Stimulated activated CD8-positive, alpha-beta memory T cell treated with anti-CD3 and anti-CD28 coated beads, Interleukin-15, amount 100 ng/mL, for 1 hour (primary cell): ENCODE measurements at regions not wholly inside any gene's neighbourhood (a gene's known extent, or its start where the extent isn't known, plus 50 kb on each side); places are given as distances from the start of the nearest gene placed in this dataset.

Source experiments
- DNase-seq: peaks from one replicate; pipeline ENCODE4 v3.0.0-alpha.2; 2020; ENCODE audit warnings: low read depth

DNA sequence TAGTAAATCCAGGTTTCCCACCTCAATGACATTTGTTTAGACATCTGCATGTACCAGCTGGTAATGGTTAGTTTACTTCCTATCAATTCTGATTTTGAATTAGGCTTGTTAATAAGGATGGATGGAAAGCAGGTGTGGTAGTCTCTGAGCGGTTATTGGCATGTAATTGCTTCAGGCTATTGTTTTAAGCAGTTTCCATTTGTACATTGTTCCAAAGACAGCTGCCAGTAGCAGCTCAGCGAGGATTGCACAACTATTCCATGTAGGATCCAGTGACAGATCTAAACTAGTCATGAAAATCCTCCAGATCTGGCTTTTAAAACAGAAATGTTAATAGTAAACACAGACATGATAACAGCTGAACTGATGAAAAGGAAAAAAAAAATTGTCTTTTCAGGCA is 436.0 kb upstream of the ADARB2 start:
- DNase-seq, result no peak

DNA sequence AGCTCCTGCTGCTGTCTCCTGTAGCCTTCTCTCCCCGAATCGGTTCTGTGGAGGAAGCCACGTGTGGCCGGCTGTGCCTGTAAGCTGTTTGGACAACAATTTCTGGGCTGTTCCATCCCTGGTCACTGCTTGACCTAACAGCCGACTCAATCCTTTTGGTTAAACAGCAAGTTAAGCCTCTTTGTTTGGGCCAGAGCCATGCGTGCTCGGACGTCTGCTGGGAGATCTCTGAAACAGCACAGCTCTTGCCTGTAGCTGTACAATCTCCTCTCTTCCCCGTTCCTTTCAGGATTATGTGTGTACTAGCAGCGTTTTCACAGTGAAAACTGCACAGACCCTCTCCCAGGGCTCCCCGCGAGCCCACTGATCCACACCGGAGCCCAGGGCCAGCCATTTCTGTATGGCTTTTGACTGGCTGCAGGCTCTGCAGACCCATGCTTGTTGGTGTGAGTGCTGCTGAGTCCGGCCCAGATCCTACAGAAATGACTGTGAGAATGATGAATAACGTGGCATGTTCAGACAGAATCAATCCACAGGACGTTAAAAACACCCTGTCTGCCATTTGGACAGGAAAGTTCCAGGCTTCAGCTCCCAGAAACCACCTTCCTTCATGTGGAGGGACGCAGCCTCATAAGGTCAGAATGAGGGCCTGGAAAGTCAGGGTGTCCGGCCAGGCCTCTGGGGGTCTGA is 428.6 kb upstream of the ADARB2 start:
- DNase-seq, result no peak

DNA sequence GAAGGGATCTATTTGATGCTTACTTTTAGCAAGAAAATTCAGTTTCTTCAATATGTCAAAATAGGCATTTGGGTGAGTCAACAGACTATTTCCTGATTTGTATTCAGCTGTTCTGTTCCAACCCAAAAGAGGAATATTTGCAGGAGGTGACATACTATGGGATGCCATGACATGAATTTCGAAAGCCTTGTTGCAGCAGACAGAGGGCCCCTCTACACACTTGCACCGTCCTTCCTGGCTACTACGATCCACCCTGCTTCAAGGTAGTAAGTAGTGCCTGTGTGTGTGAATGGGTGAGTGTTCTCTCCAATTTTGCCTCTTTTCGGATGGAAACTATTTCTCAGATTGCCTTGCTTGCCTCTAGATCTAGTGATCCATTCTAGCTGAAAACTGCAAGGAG is 413.0 kb upstream of the ADARB2 start:
- no peak for DNase-seq

DNA sequence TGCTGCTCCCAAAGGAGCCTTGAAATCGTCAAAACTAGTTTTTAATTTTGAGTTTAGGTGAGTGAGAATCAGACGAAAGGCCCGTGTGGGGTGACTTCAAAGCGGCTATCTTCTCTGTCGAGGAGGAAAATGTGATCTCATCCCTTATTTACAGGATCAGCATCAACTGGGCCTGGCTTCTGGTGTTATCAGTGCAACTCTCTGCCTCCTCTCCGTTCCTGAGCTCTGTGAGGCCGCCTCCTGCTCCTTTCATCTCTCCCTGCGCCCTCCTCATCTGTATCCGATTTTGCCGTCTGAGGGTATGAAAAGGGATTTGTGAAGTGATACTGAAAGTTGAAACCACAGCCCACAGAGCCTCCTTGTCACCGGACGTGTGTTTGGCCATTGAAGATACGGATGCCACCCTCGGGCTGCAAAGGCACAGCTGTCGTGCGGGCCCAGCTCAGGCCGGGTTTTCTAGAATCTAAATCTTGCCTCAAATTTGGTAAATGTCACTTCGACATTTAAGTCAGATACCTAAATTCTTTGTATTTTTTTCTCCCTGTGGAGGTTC is 408.7 kb upstream of the ADARB2 start:
- no peak for DNase-seq

DNA sequence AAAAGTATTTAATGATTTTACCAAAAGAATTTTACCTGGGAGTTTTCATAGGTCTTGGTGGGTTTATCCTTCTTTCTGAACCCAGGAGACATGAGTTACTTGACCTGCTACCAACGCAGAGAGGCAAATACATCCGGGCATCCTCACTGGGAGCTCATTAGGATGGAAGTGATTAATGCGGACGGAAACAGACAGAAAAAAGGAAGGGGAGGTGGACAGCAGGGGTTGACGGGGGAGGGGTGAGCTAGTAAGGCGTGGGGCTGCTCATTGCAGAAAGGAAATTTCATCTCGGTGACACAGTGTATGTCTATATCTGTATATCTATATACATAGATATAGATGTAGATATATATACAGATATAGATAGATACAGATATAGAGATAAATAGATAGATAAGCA is 408.2 kb upstream of the ADARB2 start:
- no peak for DNase-seq

DNA sequence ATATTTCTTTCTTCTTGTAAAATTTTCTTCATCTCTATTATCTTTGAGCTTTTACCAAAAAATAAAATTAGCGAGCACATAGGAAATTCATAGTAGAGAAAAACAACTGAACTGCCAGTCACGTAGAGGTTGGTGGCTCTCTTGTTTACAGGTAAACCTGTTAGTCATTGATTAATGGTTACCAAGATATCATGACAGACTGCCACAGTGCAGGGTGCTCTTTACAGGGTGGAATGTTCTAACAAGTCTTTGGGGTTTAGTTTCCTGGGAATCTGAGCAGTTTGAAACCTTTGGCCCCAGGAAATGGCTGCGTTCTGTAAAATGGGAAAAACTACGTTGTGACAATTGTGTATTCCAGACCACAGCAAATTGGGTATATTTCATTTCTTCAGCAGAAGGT is 407.3 kb upstream of the ADARB2 start:
- no peak for DNase-seq

DNA sequence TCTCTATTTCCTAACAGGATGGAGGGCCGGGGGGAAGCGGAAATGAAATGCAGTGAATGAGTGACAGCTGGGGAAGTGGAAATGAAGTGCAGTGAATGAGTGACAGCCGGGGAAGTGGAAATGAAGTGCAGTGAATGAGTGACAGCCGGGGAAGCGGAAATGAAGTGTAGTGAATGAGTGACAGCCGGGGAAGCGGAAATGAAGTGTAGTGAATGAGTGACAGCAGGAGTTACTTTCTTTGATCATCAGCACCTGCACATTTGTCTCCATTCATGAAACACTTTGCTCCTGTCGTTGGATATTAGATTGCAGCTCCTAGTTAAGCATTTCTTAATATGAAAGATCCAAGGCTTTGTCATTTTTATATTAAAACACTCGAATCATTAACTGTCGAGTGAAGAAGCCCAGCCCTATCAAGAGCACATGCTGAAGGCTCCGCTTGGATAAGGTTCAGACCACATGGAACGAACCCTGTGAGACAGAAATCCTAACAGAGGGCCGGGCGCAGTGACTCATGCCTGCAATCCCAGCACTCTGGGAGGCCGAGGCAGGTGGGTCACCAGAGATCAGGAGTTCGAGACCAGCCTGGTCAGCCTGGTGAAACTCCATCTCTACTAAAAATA is 406.0 kb upstream of the ADARB2 start:
- no peak for DNase-seq

DNA sequence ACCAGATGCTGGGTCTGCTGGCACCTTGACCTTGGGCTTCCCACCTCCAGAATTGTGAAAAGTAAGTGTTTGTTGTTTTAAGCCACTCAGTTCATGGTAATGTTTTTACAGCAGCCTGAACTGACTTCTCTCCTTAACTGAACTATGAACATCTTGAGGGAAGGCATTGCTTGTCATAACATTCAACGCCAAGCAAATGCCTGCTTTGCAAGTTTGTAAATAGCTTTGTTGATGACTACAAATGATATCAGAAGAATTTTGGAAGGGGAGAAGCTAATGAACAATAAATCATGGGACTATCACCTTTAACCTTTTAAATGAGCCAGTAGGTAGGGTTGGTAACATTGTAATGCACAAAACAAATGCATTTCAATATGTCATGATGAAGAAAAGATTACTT is 402.4 kb upstream of the ADARB2 start:
- DNase-seq, result no peak

DNA sequence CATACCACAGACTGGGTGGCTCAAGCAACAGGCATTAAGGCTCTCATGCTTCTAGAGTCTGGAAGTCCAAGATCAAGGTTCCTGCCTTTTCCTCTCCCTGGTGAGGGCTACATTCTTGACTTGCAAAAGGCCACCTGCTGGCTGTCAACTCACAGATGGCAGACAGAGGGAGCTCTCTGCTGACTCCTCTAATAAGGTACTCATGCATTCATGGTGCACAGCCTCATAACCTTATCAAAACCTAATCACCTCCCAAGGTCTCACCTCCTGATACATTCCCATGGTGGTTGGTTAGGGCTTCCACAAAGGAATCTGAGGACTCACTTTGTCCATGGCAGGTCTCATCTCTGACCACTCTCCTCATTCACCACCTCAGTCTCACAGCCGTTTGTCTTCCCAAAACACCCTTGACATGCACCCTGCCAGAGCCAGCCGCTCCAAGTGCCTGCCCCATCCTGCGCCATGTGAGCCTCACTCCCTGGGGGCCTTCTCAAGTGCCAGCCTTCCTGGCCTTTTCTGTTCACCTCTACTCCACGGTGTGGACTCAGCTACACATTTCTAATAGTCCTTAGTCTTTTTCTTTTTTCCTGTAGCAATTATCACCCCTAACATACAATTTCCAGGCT is 400.3 kb upstream of the ADARB2 start:
- DNase-seq, result no peak

DNA sequence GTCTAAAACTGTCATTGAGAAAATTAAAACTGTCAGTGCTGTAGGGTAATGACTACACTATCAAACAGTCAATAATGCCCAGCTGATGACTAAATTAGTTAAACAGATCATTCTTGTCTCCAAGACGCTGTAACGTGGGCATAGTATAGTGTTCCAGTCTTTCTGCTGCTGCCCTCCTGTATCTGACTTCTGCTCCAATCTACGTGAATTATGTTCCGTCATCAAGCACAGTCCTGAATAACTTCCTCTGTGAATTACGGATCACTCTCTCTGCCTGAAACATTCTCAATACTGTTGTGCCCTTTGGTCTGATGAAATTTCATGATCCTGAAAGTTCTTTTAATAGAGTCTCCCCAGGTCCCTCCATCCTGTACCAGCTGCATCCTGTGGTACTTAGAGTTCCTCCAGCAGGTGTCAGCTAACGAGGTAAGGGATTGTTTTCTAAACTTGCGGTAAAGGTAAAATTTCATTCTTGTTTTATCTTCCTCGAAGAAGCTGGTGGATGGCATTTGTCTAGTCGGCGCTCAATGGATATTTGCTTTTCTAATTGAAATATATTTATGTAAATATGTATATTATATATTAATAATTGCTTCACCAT is 393.5 kb upstream of the ADARB2 start:
- DNase-seq, result no peak

DNA sequence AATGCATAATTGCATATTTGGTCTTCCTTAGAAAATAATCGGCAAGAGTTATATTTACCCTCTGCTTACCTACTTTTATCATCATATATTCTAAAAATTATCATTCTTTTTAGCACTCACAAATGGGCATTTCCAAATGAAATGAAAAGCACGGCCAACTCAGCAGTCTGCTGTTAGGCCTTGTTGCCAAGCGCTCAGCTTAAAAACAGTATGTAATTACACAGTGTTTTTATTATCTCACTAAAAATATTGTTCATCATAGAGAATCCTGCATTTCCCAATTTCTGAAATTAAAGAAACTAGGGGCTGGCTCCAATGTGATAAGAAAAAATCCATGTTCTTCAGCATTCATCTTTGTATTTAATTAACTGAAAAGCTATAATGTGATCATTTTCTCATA is 391.7 kb upstream of the ADARB2 start:
- DNase-seq, result no peak

DNA sequence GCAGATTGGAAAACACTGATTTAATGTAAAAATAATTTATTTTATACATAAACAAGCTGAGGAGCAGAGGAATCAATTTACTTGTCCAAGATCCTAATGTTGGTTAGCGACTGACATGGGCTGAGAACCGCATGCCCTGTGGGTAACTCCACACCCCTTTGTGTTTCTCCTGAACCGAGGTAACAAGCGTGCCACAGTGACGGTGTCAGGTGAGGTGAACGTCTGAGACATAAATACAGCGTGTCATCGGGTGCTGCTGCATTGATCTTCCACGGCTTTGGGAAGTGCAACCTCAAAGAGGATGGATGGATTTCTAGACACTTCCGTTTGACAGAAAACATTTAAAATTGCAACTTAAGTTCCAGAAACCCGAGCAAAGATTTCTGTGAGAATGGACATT is 386.8 kb upstream of the ADARB2 start:
- no peak for DNase-seq

DNA sequence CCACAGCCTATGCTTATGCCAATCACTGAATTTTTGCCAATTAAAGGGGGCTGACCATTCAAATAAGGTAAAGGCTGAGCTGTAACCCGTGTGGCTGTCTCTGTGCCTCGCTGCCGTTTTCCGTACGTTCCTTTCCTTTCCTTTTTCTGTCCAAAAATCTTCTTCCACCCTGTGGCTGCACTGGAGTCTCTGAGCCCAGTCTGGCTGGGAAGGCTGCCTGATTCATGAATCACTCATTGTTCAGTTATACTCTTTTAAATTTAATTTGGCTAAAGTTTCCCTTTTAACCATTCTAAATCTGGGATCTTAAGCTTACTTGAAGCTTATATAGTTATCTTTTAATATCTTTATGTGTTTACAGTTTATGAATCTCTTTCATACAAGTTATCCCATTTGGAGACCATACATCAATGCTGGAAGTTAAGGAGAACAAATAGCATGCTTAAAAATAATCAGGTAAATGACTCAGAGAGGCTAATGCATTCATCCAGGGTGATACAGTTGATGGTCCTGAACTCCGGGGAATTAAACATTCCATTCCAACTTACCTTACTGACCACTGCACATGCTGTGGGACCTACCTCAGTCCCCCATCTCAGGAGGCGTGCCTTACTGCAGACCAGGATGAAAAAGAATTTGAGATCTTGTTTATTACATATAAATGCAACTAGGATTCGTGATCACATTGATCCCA is 385.3 kb upstream of the ADARB2 start:
- no peak for DNase-seq

DNA sequence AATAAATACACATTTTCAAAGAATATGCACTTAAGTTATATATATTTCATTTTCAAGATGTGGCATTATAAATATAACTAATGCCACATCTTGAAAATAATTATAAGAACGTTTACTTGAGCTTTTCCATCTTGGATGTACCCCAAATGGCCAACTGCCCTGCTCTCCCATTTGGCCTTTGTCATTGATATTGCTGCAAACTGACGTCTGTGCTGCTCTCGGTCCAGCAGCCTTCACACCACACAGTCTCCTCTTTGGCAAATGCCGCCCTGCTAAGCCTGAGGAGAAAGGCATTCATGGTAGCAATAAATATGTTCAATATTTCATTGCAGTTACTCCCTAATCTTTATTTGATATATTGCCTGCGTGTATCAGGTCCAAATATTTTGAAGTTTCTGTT is 384.6 kb upstream of the ADARB2 start:
- no peak for DNase-seq

DNA sequence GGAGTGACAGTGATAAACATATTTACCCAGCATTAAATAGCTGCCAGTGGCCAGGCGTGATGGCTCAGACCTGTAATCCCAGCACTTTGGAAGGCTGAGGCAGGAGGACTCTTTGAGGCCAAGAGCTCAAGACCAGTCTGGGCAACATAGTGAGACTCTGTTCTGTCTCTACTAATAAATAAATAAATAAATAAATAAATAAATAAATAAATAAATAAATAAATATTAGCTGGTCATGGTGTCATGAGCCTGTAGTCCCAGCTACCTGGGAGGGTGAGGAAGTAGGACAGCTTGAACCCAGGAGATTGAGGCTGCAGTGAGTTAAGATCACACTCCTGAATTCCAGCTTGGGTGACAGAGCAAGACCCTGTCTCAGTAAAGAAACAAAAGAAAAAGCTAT is 384.0 kb upstream of the ADARB2 start:
- no peak for DNase-seq

DNA sequence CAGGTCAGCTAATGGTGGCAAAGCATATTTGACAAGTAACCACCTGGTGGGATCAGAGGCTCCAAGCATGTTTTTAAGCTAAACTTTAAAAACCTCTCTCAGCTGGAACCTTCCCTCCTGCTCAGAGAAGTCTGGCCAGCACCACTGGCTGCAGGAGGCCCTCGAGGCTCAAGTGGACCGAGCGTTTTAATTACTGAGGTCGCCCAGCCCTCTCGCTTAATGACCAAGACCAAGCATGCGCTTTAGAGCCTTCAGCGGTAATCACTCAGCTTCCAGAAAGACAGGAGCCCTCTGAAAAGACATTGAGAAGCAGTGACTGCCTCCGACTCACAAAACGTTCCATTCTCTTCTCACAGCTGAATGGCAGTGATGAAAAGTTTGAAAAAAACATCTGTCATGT is 383.4 kb upstream of the ADARB2 start:
- no peak for DNase-seq

DNA sequence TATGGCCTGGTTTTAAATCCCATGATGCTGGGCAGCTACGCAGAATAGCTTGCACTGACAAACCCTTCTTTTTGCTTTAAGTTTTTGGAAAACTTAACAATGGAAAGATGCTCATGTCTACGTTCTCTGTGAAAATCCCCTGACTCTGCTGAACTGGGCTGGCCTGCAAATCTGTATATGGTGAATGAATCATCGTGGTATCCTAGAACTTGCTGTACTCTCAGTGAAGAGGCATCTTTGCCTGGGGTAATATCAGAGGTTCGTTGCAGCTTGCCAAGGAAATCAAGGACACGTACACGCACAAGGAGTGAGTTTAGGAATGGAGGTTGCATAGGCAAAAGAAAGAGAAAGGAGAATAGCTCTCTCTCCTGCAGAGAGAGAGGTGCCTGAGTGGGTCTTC is 382.0 kb upstream of the ADARB2 start:
- no peak for DNase-seq

DNA sequence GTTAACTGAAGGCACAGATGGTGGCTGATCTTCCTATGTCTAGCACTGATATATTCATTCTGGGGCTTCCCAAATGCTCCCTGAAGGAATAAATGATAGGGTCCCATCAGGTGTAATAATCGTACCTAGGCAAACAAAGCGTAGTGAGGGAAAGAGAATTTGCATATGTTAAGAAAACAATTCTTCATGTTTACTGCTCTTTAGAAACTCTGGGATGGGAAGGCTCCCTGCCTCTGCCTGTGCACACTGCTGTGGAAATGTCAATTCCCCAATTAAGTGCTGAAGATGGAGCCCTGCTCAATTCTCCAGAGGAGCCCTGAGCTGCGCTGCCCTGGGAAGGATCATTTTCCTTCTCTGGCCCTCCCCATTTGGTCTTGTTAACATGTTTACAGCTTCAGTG is 380.9 kb upstream of the ADARB2 start:
- no peak for DNase-seq

DNA sequence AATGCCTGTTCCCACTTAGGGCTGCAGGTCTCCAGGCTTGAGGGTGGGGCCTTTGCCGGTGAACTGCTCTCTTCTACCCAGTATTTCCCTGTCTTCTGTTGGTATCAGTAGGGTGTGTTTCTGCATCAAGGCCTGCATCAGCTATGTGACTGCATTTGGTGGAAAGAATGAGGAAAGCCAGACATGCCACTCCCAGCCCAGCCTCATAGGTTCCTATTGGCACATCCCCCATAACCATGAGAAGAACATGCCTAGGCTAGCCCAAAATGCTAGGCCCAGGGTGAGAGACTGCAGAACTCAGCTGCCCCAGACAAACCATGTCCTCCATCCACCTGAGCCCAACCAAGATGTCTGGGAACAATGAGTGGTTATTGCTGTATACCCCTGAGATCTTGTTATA is 380.3 kb upstream of the ADARB2 start:
- no peak for DNase-seq

DNA sequence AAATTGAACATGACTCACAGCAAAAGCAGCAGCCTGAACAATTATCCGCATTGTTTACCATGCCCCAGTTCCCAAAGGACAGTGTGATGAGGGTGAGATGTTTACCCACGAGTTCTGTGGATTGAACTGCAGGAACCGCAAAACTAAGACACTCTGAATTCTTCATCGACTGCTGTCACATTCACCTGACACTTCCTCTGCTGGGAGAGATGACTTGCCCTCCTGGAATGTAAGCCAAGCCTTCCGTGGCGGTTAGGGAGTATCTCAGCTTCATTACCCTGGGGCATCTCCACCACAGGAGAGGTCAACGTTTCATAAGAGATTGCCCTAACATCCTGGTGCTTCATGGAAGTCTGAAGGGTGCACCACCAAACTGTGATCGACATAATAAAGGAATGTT is 374.6 kb upstream of the ADARB2 start:
- no peak for DNase-seq

DNA sequence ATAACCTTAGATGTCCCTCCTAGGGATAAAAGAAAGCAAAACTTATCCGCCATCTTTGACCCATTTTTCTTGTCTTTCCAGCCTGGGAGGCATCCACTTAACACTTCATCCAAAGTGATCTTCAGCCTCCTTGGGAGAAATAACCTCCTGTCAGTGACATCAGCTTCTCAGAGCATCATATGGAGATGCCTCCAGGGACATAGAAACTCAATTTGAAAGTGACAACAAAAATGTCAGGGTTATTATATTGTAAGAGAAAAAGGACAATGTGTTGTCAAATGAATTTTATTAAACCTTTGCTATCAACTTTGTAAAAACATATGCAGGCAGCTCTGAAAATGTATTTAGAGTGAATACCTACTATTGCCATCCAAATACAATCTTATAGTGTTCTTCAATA is 371.2 kb upstream of the ADARB2 start:
- no peak for DNase-seq

DNA sequence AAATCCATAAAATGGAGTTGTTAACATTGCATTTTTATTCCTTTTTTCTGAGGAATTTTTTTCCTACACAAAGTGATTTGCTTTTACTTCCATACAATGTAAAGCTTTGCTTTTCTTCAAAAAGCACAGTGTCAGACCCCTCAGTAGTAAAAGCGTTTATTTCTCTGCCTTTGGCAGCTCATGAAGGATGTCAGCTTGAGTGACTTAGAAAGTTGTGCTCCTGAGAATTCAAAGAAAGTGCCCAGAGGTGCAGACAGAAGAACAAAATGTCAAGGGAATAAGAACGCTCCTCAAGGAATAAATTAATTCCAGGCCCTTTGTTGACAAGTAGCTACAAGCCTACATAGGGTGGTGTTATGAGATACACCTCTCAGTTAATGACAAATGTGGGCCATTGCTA is 369.3 kb upstream of the ADARB2 start:
- no peak for DNase-seq

DNA sequence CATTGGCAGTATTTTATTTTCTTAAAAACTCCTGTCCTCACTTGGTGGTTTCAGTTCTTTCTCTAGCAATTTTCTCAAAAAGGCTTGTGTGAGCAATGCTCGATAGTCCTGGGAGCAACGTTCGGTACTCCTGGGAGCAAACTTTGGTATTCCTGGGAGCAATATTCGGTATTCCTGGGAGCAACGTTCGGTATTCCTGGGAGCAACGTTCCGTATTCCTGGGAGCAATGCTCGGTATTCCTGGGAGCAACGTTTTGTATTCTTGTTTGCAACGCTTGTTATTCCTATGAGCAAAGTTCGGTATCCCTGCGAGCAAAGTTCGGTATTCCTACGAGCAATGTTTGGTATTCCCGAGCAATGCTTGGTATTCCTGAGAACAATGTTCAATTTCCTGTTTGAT is 362.0 kb upstream of the ADARB2 start:
- DNase-seq, result no peak
